ENCODE measurements at regions not wholly inside any gene's neighbourhood (a gene's known extent, or its start where the extent isn't known, plus 50 kb on each side); places are given as distances from the start of the nearest gene placed in this dataset.

DNA sequence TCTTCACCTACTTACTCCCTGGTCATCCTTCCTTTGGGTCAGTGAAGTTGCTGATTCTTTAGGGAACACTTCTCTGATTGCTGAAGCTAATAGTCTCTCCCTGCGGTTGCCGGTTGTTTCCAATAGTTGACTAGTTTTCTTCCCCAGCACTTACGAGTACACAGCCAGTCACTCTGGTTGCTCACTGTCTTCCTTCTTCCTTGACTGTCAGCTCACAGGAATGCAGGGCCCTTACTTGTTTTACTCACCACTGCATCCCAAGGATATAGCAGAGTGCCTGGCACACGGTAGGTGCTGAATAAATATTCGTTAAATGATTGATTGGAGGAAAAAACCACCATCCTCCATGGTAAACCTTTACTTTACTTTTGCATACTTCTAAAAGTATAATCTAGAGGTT, 345.0 kb downstream of the QKI start:
- ChIA-PET CTCF (no interaction called here), POLR2A (no interaction called here)
- H3K36me3 ChIP-seq (ENCODE audit: control insufficient read depth, insufficient read depth, low read length), result no peaks in the 10 kb centered on the region
- no peaks in the 10 kb centered on the region for H3K4me1 ChIP-seq
- Mint-ChIP-seq H3K27ac (ENCODE audit: unreplicated experiment) (no peak overlapping the region), H3K27me3 (ENCODE audit: insufficient read depth, unreplicated experiment) (peaks cover 15% of the 10 kb centered on the region), H3K36me3 (ENCODE audit: insufficient read depth, unreplicated experiment) (no peaks in the 10 kb centered on the region), H3K4me3 (ENCODE audit: unreplicated experiment) (no peak overlapping the region), H3K4me1 (ENCODE audit: low read depth, unreplicated experiment) (no peaks in the 10 kb centered on the region), H3K9me3 (ENCODE audit: unreplicated experiment) (peaks cover 27% of the 10 kb centered on the region)
- no peak for DNase-seq
- H3K9me3 ChIP-seq, result no peaks in the 10 kb centered on the region
- no TSS peak for BruUV-seq (replicated peaks)
- no peak overlapping the region for H3K4me3 ChIP-seq (ENCODE audit: low read depth, low read length)
- TF ChIP-seq, protein P1, sequence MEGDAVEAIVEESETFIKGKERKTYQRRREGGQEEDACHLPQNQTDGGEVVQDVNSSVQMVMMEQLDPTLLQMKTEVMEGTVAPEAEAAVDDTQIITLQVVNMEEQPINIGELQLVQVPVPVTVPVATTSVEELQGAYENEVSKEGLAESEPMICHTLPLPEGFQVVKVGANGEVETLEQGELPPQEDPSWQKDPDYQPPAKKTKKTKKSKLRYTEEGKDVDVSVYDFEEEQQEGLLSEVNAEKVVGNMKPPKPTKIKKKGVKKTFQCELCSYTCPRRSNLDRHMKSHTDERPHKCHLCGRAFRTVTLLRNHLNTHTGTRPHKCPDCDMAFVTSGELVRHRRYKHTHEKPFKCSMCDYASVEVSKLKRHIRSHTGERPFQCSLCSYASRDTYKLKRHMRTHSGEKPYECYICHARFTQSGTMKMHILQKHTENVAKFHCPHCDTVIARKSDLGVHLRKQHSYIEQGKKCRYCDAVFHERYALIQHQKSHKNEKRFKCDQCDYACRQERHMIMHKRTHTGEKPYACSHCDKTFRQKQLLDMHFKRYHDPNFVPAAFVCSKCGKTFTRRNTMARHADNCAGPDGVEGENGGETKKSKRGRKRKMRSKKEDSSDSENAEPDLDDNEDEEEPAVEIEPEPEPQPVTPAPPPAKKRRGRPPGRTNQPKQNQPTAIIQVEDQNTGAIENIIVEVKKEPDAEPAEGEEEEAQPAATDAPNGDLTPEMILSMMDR (IDR thresholded peaks at IDR 0.05; ENCODE audit: insufficient read depth in 1 of 2, low read depth in 1 of 2, low read length in 1 of 2, severe bottlenecking in 1 of 2, unreplicated experiment in 1 of 2), result no peak
- H3K27me3 ChIP-seq (replicated peaks; ENCODE audit: control insufficient read depth, insufficient read depth, low read length), result no peaks in the 10 kb centered on the region
- intact Hi-C loops (cut with micrococcal nuclease; ENCODE audit: unreplicated experiment), result no loop called here

GRCh38 chr6:163757520-163757919, 343.0 kb downstream of the QKI start:
- Mint-ChIP-seq H3K36me3 (ENCODE audit: insufficient read depth, unreplicated experiment) (no peaks in the 10 kb centered on the region), H3K27ac (ENCODE audit: unreplicated experiment) (no peak overlapping the region), H3K4me1 (ENCODE audit: low read depth, unreplicated experiment) (no peaks in the 10 kb centered on the region), H3K4me3 (ENCODE audit: unreplicated experiment) (no peak overlapping the region), H3K9me3 (ENCODE audit: unreplicated experiment) (peaks cover 27% of the 10 kb centered on the region), H3K27me3 (ENCODE audit: insufficient read depth, unreplicated experiment) (peaks cover 9% of the 10 kb centered on the region)
- Histone ChIP-seq H3K4me3 (ENCODE audit: low read depth, low read length) (no peak overlapping the region), H3K27me3 (replicated peaks; ENCODE audit: control insufficient read depth, insufficient read depth, low read length) (no peaks in the 10 kb centered on the region), H3K9me3 (no peaks in the 10 kb centered on the region), H3K4me1 (no peaks in the 10 kb centered on the region), H3K36me3 (ENCODE audit: control insufficient read depth, insufficient read depth, low read length) (no peaks in the 10 kb centered on the region)
- TF ChIP-seq, protein P1 (IDR thresholded peaks at IDR 0.05; ENCODE audit: insufficient read depth in 1 of 2, low read depth in 1 of 2, low read length in 1 of 2, severe bottlenecking in 1 of 2, unreplicated experiment in 1 of 2), result no peak
- no TSS peak for BruUV-seq (replicated peaks)
- DNase-seq, result no peak
- intact Hi-C loops (cut with micrococcal nuclease; ENCODE audit: unreplicated experiment), result no loop called here
- CTCF ChIA-PET, result no interaction called here
- POLR2A ChIA-PET, result no interaction called here

- H3K36me3 ChIP-seq (ENCODE audit: control insufficient read depth, insufficient read depth, low read length), result no peaks in the 10 kb centered on the region
- no TSS peak for BruUV-seq (replicated peaks)
- H3K27me3 Mint-ChIP-seq (ENCODE audit: insufficient read depth, unreplicated experiment), result peaks cover 6% of the 10 kb centered on the region
- H3K9me3 Mint-ChIP-seq (ENCODE audit: unreplicated experiment), result peaks cover 27% of the 10 kb centered on the region
- no peaks in the 10 kb centered on the region for H3K9me3 ChIP-seq
- no peak overlapping the region for H3K4me3 ChIP-seq (ENCODE audit: low read depth, low read length)
- H3K27me3 ChIP-seq (replicated peaks; ENCODE audit: control insufficient read depth, insufficient read depth, low read length), result no peaks in the 10 kb centered on the region
- TF ChIP-seq, protein P1 (IDR thresholded peaks at IDR 0.05; ENCODE audit: insufficient read depth in 1 of 2, low read depth in 1 of 2, low read length in 1 of 2, severe bottlenecking in 1 of 2, unreplicated experiment in 1 of 2), result no peak
- ChIA-PET CTCF (no interaction called here), POLR2A (no interaction called here)
- intact Hi-C loops (cut with micrococcal nuclease; ENCODE audit: unreplicated experiment), result no loop called here
- no peaks in the 10 kb centered on the region for H3K36me3 Mint-ChIP-seq (ENCODE audit: insufficient read depth, unreplicated experiment)
- H3K4me1 ChIP-seq, result no peaks in the 10 kb centered on the region
- H3K4me3 Mint-ChIP-seq (ENCODE audit: unreplicated experiment), result no peak overlapping the region
- no peaks in the 10 kb centered on the region for H3K4me1 Mint-ChIP-seq (ENCODE audit: low read depth, unreplicated experiment)
- DNase-seq, result no peak
- no peak overlapping the region for H3K27ac Mint-ChIP-seq (ENCODE audit: unreplicated experiment)
Observed at GRCh38 chr6:163756079-163756478, 341.6 kb downstream of the QKI start.

Measured in Caco-2 (cell line).